ENCODE measurements at regions not wholly inside any gene's neighbourhood (a gene's known extent, or its start where the extent isn't known, plus 50 kb on each side); places are given as distances from the start of the nearest gene placed in this dataset.

GRCh38 chr5:145510769-145511168, 324.4 kb downstream of the PRELID2 start:
- H3K27me3 ChIP-seq (ENCODE audit: control insufficient read depth, extremely low read depth, insufficient read depth, low read length): no peaks in the 10 kb centered on the region
- no peak overlapping the region for H3K27ac ChIP-seq (ENCODE audit: control insufficient read depth, insufficient read depth, low read length)
- FAIRE-seq (peak; percentile 69), DNase-seq (ENCODE audit: low read depth, low spot score) (no peak)
- H3K9me1 ChIP-seq (ENCODE audit: control insufficient read depth, extremely low read depth, insufficient read depth, low read length): no peaks in the 10 kb centered on the region
- no peak overlapping the region for H3K4me2 ChIP-seq (ENCODE audit: control insufficient read depth, extremely low read depth, insufficient read depth, low read depth, low read length)
- H3K36me3 ChIP-seq (ENCODE audit: control insufficient read depth in 2 of 2, extremely low read depth in 1 of 2, insufficient read depth in 2 of 2, low read length in 2 of 2): no peaks in the 10 kb centered on the region
- no peak overlapping the region for H2AFZ ChIP-seq (ENCODE audit: control insufficient read depth, low read length)
- H3K9ac ChIP-seq (ENCODE audit: control insufficient read depth, extremely low read depth, insufficient read depth, low read length): no peak overlapping the region
- dilution Hi-C loops (cut with MboI; ENCODE audit: extremely low pct_ligation_motif_present, low sequenced_read_pairs): no loop called here
- no peaks in the 10 kb centered on the region for H3K79me2 ChIP-seq (ENCODE audit: control insufficient read depth, insufficient read depth, low read length)
- TF ChIP-seq EZH2 (IDR thresholded peaks at IDR 0.05; ENCODE audit: low read length) (no peak), CTCF (optimal IDR thresholded peaks at IDR 0.05 in 1 of 3, IDR thresholded peaks at IDR 0.05 in 1 of 3, conservative IDR thresholded peaks at IDR 0.05 in 1 of 3; ENCODE audit: extremely low read depth in 1 of 3, insufficient read depth in 2 of 3, low read length in 3 of 3) (no peak)
- no peaks in the 10 kb centered on the region for H3K9me3 ChIP-seq (ENCODE audit: control insufficient read depth, low read depth, low read length)
- H3K4me3 ChIP-seq (ENCODE audit: control insufficient read depth in 2 of 3, extremely low read depth in 1 of 3, insufficient read depth in 2 of 3, low read depth in 1 of 3, low read length in 3 of 3): no peak overlapping the region
- H4K20me1 ChIP-seq (ENCODE audit: control insufficient read depth, extremely low read depth, insufficient read depth, low read length): no peaks in the 10 kb centered on the region
- H3K4me1 ChIP-seq (ENCODE audit: control insufficient read depth, extremely low read depth, insufficient read depth, low read length): no peaks in the 10 kb centered on the region

GRCh38 chr5:145510324-145510723, 324.8 kb downstream of the PRELID2 start:
- dilution Hi-C loops (cut with MboI; ENCODE audit: extremely low pct_ligation_motif_present, low sequenced_read_pairs): no loop called here
- no peaks in the 10 kb centered on the region for H3K27me3 ChIP-seq (ENCODE audit: control insufficient read depth, extremely low read depth, insufficient read depth, low read length)
- TF ChIP-seq CTCF (optimal IDR thresholded peaks at IDR 0.05 in 1 of 3, IDR thresholded peaks at IDR 0.05 in 1 of 3, conservative IDR thresholded peaks at IDR 0.05 in 1 of 3; ENCODE audit: extremely low read depth in 1 of 3, insufficient read depth in 2 of 3, low read length in 3 of 3) (no peak), EZH2 (IDR thresholded peaks at IDR 0.05; ENCODE audit: low read length) (no peak)
- H3K9ac ChIP-seq (ENCODE audit: control insufficient read depth, extremely low read depth, insufficient read depth, low read length): no peak overlapping the region
- H3K9me1 ChIP-seq (ENCODE audit: control insufficient read depth, extremely low read depth, insufficient read depth, low read length): no peaks in the 10 kb centered on the region
- no peak overlapping the region for H3K4me3 ChIP-seq (ENCODE audit: control insufficient read depth in 2 of 3, extremely low read depth in 1 of 3, insufficient read depth in 2 of 3, low read depth in 1 of 3, low read length in 3 of 3)
- no peaks in the 10 kb centered on the region for H3K4me1 ChIP-seq (ENCODE audit: control insufficient read depth, extremely low read depth, insufficient read depth, low read length)
- FAIRE-seq (no peak), DNase-seq (ENCODE audit: low read depth, low spot score) (no peak)
- H3K27ac ChIP-seq (ENCODE audit: control insufficient read depth, insufficient read depth, low read length): no peak overlapping the region
- H4K20me1 ChIP-seq (ENCODE audit: control insufficient read depth, extremely low read depth, insufficient read depth, low read length): no peaks in the 10 kb centered on the region
- no peak overlapping the region for H2AFZ ChIP-seq (ENCODE audit: control insufficient read depth, low read length)
- no peaks in the 10 kb centered on the region for H3K36me3 ChIP-seq (ENCODE audit: control insufficient read depth in 2 of 2, extremely low read depth in 1 of 2, insufficient read depth in 2 of 2, low read length in 2 of 2)
- H3K4me2 ChIP-seq (ENCODE audit: control insufficient read depth, extremely low read depth, insufficient read depth, low read depth, low read length): no peak overlapping the region
- no peaks in the 10 kb centered on the region for H3K9me3 ChIP-seq (ENCODE audit: control insufficient read depth, low read depth, low read length)
- no peaks in the 10 kb centered on the region for H3K79me2 ChIP-seq (ENCODE audit: control insufficient read depth, insufficient read depth, low read length)

Data from keratinocyte (primary cell).